ENCODE measurements at regions not wholly inside any gene's neighbourhood (a gene's known extent, or its start where the extent isn't known, plus 50 kb on each side); places are given as distances from the start of the nearest gene placed in this dataset.

- no peak for TF ChIP-seq CTCF (IDR thresholded peaks at IDR 0.05)
- Mint-ChIP-seq H3K4me1 (no peaks in the 10 kb centered on the region), H3K9me3 (peaks cover 0 to 2% of the 10 kb centered on the region in 2 donors), H3K36me3 (no peaks in the 10 kb centered on the region), H3K27me3 (ENCODE audit: low read depth in 2 of 2) (peaks cover 0 to 3% of the 10 kb centered on the region in 2 donors), H3K27ac (no peak overlapping the region), H3K4me3 (no peak overlapping the region)
- WGBS (ENCODE audit: insufficient coverage), result 75% methylated on average over 3 of the region's 4 CpGs
- DNase-seq (no peak), ATAC-seq (no peak)
- H3K27ac ChIP-seq (ENCODE audit: low read length), result no peak overlapping the region
- no peaks in the 10 kb centered on the region for H3K9me3 ChIP-seq (ENCODE audit: control insufficient read depth, insufficient read depth, low read length)
- H3K4me1 ChIP-seq (ENCODE audit: control insufficient read depth, insufficient read depth, low read length), result no peaks in the 10 kb centered on the region
- intact Hi-C loops (cut with micrococcal nuclease), result no loop called here
- H3K36me3 ChIP-seq (ENCODE audit: control insufficient read depth, insufficient read depth, low read length), result no peaks in the 10 kb centered on the region
- H3K27me3 ChIP-seq (ENCODE audit: control insufficient read depth, insufficient read depth, low read length), result no peaks in the 10 kb centered on the region
- no peak overlapping the region for H3K4me3 ChIP-seq (ENCODE audit: low read length)
Measured at GRCh38 chr5:111948092-111948841, 191.3 kb upstream of the NREP start.

- Histone ChIP-seq H3K36me3 (ENCODE audit: control insufficient read depth, insufficient read depth, low read length) (no peaks in the 10 kb centered on the region), H3K4me1 (ENCODE audit: control insufficient read depth, insufficient read depth, low read length) (no peaks in the 10 kb centered on the region), H3K4me3 (ENCODE audit: low read length) (no peak overlapping the region), H3K27me3 (ENCODE audit: control insufficient read depth, insufficient read depth, low read length) (no peaks in the 10 kb centered on the region), H3K9me3 (ENCODE audit: control insufficient read depth, insufficient read depth, low read length) (no peaks in the 10 kb centered on the region), H3K27ac (ENCODE audit: low read length) (no peak overlapping the region)
- H3K4me1 Mint-ChIP-seq, result no peaks in the 10 kb centered on the region
- H3K36me3 Mint-ChIP-seq, result no peaks in the 10 kb centered on the region
- H3K4me3 Mint-ChIP-seq, result no peak overlapping the region
- intact Hi-C loops (cut with micrococcal nuclease), result no loop called here
- no peak for ATAC-seq
- DNase-seq, result no peak
- H3K27me3 Mint-ChIP-seq (ENCODE audit: low read depth in 2 of 2), result no peaks in the 10 kb centered on the region
- no peak for TF ChIP-seq CTCF (IDR thresholded peaks at IDR 0.05)
- no peak overlapping the region for H3K27ac Mint-ChIP-seq
- WGBS (ENCODE audit: insufficient coverage), result 76% methylated on average over 2 of the region's 2 CpGs
- peaks cover 0 to 3% of the 10 kb centered on the region in 2 donors for H3K9me3 Mint-ChIP-seq
Measured at GRCh38 chr5:111946556-111946955, 189.6 kb upstream of the NREP start.

GRCh38 chr5:111945535-111945934 lies 188.5 kb upstream of the NREP start:
- no peak overlapping the region for H3K27ac ChIP-seq (ENCODE audit: low read length)
- intact Hi-C loops (cut with micrococcal nuclease), result no loop called here
- Mint-ChIP-seq H3K4me3 (no peak overlapping the region), H3K36me3 (no peaks in the 10 kb centered on the region), H3K27me3 (ENCODE audit: low read depth in 2 of 2) (no peaks in the 10 kb centered on the region), H3K27ac (no peak overlapping the region), H3K4me1 (no peaks in the 10 kb centered on the region), H3K9me3 (peaks cover 0 to 3% of the 10 kb centered on the region in 2 donors)
- no peaks in the 10 kb centered on the region for H3K4me1 ChIP-seq (ENCODE audit: control insufficient read depth, insufficient read depth, low read length)
- no peaks in the 10 kb centered on the region for H3K27me3 ChIP-seq (ENCODE audit: control insufficient read depth, insufficient read depth, low read length)
- H3K9me3 ChIP-seq (ENCODE audit: control insufficient read depth, insufficient read depth, low read length), result no peaks in the 10 kb centered on the region
- ATAC-seq, result no peak
- no peaks in the 10 kb centered on the region for H3K36me3 ChIP-seq (ENCODE audit: control insufficient read depth, insufficient read depth, low read length)
- DNase-seq, result no peak
- no peak for TF ChIP-seq CTCF (IDR thresholded peaks at IDR 0.05)
- H3K4me3 ChIP-seq (ENCODE audit: low read length), result no peak overlapping the region
- 48% methylated on average over 1 of the region's 1 CpG for WGBS (ENCODE audit: insufficient coverage)
